Effector memory CD4-positive, alpha-beta T cell (primary cell): ENCODE measurements at regions not wholly inside any gene's neighbourhood (a gene's known extent, or its start where the extent isn't known, plus 50 kb on each side); places are given as distances from the start of the nearest gene placed in this dataset.

Experiments used
- DNase-seq, 3 donors: peaks; one replicate each; pipeline ENCODE4 v3.0.0-alpha.2; 2020
- H3K27ac ChIP-seq: 2 replicates; pipeline ENCODE4 v1.7.0; 2013; ENCODE audit warnings: mild to moderate bottlenecking, low read length, moderate library complexity; ENCODE audit not compliant: insufficient read depth, poor library complexity, severe bottlenecking
- H3K27me3 ChIP-seq: replicated peaks from 2 replicates; pipeline ENCODE4 v1.7.0; 2013; ENCODE audit warnings: mild to moderate bottlenecking, low read length; ENCODE audit not compliant: insufficient read depth, control insufficient read depth, poor library complexity, severe bottlenecking
- H3K36me3 ChIP-seq: 2 replicates; pipeline ENCODE4 v1.7.0; 2013; ENCODE audit warnings: mild to moderate bottlenecking, low read length, moderate library complexity; ENCODE audit not compliant: control insufficient read depth, insufficient read depth
- H3K4me1 ChIP-seq: 2 replicates; pipeline ENCODE4 v1.7.0; 2013; ENCODE audit warnings: low read length, mild to moderate bottlenecking; ENCODE audit not compliant: control insufficient read depth, insufficient read depth, poor library complexity, severe bottlenecking
- H3K4me3 ChIP-seq: 2 replicates; pipeline ENCODE4 v1.7.0; 2013; ENCODE audit warnings: low read length, low read depth, mild to moderate bottlenecking; ENCODE audit not compliant: insufficient read depth, poor library complexity, severe bottlenecking
- H3K9me3 ChIP-seq: 2 replicates; pipeline ENCODE4 v1.7.0; 2013; ENCODE audit warnings: mild to moderate bottlenecking, low read length, moderate library complexity; ENCODE audit not compliant: control insufficient read depth

GRCh38 chr6:120526576-120526975 lies 807.7 kb downstream of the TBC1D32 start:
- Histone ChIP-seq H3K36me3 (no peaks in the 10 kb centered on the region), H3K9me3 (no peaks in the 10 kb centered on the region), H3K4me3 (no peak overlapping the region), H3K4me1 (no peaks in the 10 kb centered on the region), H3K27ac (no peak overlapping the region), H3K27me3 (no peaks in the 10 kb centered on the region)
- no peak for DNase-seq

- no peaks in the 10 kb centered on the region for H3K4me1 ChIP-seq
- H3K9me3 ChIP-seq, result no peaks in the 10 kb centered on the region
- no peak for DNase-seq
- H3K27me3 ChIP-seq, result no peaks in the 10 kb centered on the region
- no peak overlapping the region for H3K4me3 ChIP-seq
- H3K27ac ChIP-seq, result no peak overlapping the region
- H3K36me3 ChIP-seq, result no peaks in the 10 kb centered on the region
Measured at GRCh38 chr6:120514544-120514943, 819.7 kb downstream of the TBC1D32 start.

- DNase-seq, result no peak
Measured at GRCh38 chr6:120511712-120512111, 822.6 kb downstream of the TBC1D32 start.

GRCh38 chr6:120498711-120499110 lies 835.6 kb downstream of the TBC1D32 start:
- no peak for DNase-seq
- H3K27ac ChIP-seq, result no peak overlapping the region
- no peak overlapping the region for H3K4me3 ChIP-seq

More at GRCh38 chr6:120511712-120512111, 822.6 kb downstream of the TBC1D32 start:
- Histone ChIP-seq H3K36me3 (no peaks in the 10 kb centered on the region), H3K27ac (no peak overlapping the region), H3K27me3 (no peaks in the 10 kb centered on the region), H3K9me3 (no peaks in the 10 kb centered on the region), H3K4me1 (no peaks in the 10 kb centered on the region), H3K4me3 (no peak overlapping the region)

GRCh38 chr6:120496661-120497060 lies 837.6 kb downstream of the TBC1D32 start:
- Histone ChIP-seq H3K27ac (no peak overlapping the region), H3K36me3 (no peaks in the 10 kb centered on the region), H3K9me3 (no peaks in the 10 kb centered on the region), H3K27me3 (no peaks in the 10 kb centered on the region), H3K4me1 (no peaks in the 10 kb centered on the region), H3K4me3 (no peak overlapping the region)
- no peak for DNase-seq

More at GRCh38 chr6:120498711-120499110, 835.6 kb downstream of the TBC1D32 start:
- Histone ChIP-seq H3K4me1 (no peaks in the 10 kb centered on the region), H3K27me3 (no peaks in the 10 kb centered on the region), H3K9me3 (no peaks in the 10 kb centered on the region), H3K36me3 (no peaks in the 10 kb centered on the region)

GRCh38 chr6:120493505-120493904 lies 840.8 kb downstream of the TBC1D32 start:
- no peak overlapping the region for H3K4me3 ChIP-seq
- H3K9me3 ChIP-seq, result no peaks in the 10 kb centered on the region
- H3K36me3 ChIP-seq, result no peaks in the 10 kb centered on the region
- no peak for DNase-seq
- no peak overlapping the region for H3K27ac ChIP-seq
- H3K27me3 ChIP-seq, result no peaks in the 10 kb centered on the region
- H3K4me1 ChIP-seq, result no peaks in the 10 kb centered on the region

- H3K36me3 ChIP-seq, result no peaks in the 10 kb centered on the region
- no peak overlapping the region for H3K27ac ChIP-seq
- no peak overlapping the region for H3K4me3 ChIP-seq
- H3K27me3 ChIP-seq, result no peaks in the 10 kb centered on the region
- no peaks in the 10 kb centered on the region for H3K4me1 ChIP-seq
- no peak for DNase-seq
- no peaks in the 10 kb centered on the region for H3K9me3 ChIP-seq
Measured at GRCh38 chr6:120489941-120490340, 844.3 kb downstream of the TBC1D32 start.

GRCh38 chr6:120484146-120484545 lies 850.1 kb downstream of the TBC1D32 start:
- Histone ChIP-seq H3K36me3 (no peaks in the 10 kb centered on the region), H3K27ac (no peak overlapping the region), H3K27me3 (no peaks in the 10 kb centered on the region), H3K9me3 (no peaks in the 10 kb centered on the region), H3K4me3 (no peak overlapping the region), H3K4me1 (no peaks in the 10 kb centered on the region)
- no peak for DNase-seq

GRCh38 chr6:120478650-120479049 lies 855.6 kb downstream of the TBC1D32 start:
- Histone ChIP-seq H3K27me3 (no peaks in the 10 kb centered on the region), H3K4me1 (no peaks in the 10 kb centered on the region), H3K36me3 (no peaks in the 10 kb centered on the region), H3K9me3 (no peaks in the 10 kb centered on the region), H3K4me3 (no peak overlapping the region), H3K27ac (no peak overlapping the region)
- no peak for DNase-seq

GRCh38 chr6:120473804-120474203 lies 860.5 kb downstream of the TBC1D32 start:
- H3K27me3 ChIP-seq, result no peaks in the 10 kb centered on the region
- no peaks in the 10 kb centered on the region for H3K4me1 ChIP-seq
- H3K4me3 ChIP-seq, result no peak overlapping the region
- no peak for DNase-seq
- H3K27ac ChIP-seq, result no peak overlapping the region
- no peaks in the 10 kb centered on the region for H3K9me3 ChIP-seq
- H3K36me3 ChIP-seq, result no peaks in the 10 kb centered on the region

- no peaks in the 10 kb centered on the region for H3K4me1 ChIP-seq
- no peaks in the 10 kb centered on the region for H3K36me3 ChIP-seq
- DNase-seq, result no peak
- H3K27me3 ChIP-seq, result no peaks in the 10 kb centered on the region
- H3K27ac ChIP-seq, result no peak overlapping the region
- H3K4me3 ChIP-seq, result no peak overlapping the region
- H3K9me3 ChIP-seq, result no peaks in the 10 kb centered on the region
Measured at GRCh38 chr6:120468486-120468885, 865.8 kb downstream of the TBC1D32 start.
